Rectal smooth muscle tissue (tissue), 1 donor: ENCODE measurements at regions not wholly inside any gene's neighbourhood (a gene's known extent, or its start where the extent isn't known, plus 50 kb on each side); places are given as distances from the start of the nearest gene placed in this dataset.
A peak's percentile ranks its signal among the peaks of the same experiment; 100 is the strongest.

Source experiments
- H3K27ac ChIP-seq: one replicate; pipeline ENCODE4 v1.7.0; 2013; ENCODE audit warnings: low read depth, low read length, inconsistent platforms
- H3K27me3 ChIP-seq: one replicate; pipeline ENCODE4 v1.7.0; 2013; ENCODE audit warnings: low read length; ENCODE audit not compliant: control insufficient read depth, insufficient read depth
- H3K36me3 ChIP-seq: one replicate; pipeline ENCODE4 v1.7.0; 2013; ENCODE audit warnings: low read length; ENCODE audit not compliant: control insufficient read depth, insufficient read depth
- H3K4me1 ChIP-seq: one replicate; pipeline ENCODE4 v1.7.0; 2013; ENCODE audit warnings: low read length; ENCODE audit not compliant: control insufficient read depth, insufficient read depth
- H3K4me3 ChIP-seq: one replicate; pipeline ENCODE4 v1.7.0; 2013; ENCODE audit warnings: low read length
- H3K9ac ChIP-seq: one replicate; pipeline ENCODE4 v1.7.0; 2013; ENCODE audit warnings: low read length

- Histone ChIP-seq H3K4me3 (no peak overlapping the region), H3K4me1 (no peaks in the 10 kb centered on the region), H3K27me3 (no peaks in the 10 kb centered on the region), H3K36me3 (no peaks in the 10 kb centered on the region), H3K9ac (no peak overlapping the region), H3K27ac (no peak overlapping the region)
These were observed 137.3 kb upstream of the FRMD4A start for GRCh38 chr10:14468023-14468441.

GRCh38 chr10:14466257-14466656 lies 135.5 kb upstream of the FRMD4A start:
- Histone ChIP-seq H3K36me3 (no peaks in the 10 kb centered on the region), H3K4me3 (no peak overlapping the region), H3K27ac (no peak overlapping the region), H3K4me1 (no peaks in the 10 kb centered on the region), H3K9ac (no peak overlapping the region), H3K27me3 (no peaks in the 10 kb centered on the region)

- no peaks in the 10 kb centered on the region for H3K27me3 ChIP-seq
- no peak overlapping the region for H3K4me3 ChIP-seq
- no peaks in the 10 kb centered on the region for H3K4me1 ChIP-seq
- no peak overlapping the region for H3K27ac ChIP-seq
- H3K36me3 ChIP-seq, result no peaks in the 10 kb centered on the region
- H3K9ac ChIP-seq, result no peak overlapping the region
These were observed 129.7 kb upstream of the FRMD4A start for GRCh38 chr10:14460447-14460846.

DNA sequence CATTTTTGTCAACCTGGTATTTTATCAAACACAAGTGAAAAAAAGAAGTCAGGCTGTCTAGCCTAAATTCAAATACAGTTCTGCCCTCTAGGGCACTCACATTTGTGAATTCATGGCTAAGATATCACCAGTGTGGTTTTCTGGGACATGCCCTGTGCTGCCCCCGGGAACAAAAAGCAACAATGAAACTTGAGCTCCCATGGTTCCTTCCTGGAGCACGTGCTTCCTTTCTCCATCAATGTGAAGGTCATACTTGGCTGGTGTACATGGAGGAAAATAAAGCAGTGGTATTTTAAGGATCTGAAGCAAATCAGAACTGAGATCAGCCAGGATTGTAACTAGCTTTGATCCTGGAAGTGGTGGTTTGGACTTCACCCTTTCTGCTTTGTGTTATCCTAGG lies 128.9 kb upstream of the FRMD4A start:
- no peak overlapping the region for H3K9ac ChIP-seq
- H3K4me3 ChIP-seq, result no peak overlapping the region
- H3K27ac ChIP-seq, result no peak overlapping the region
- H3K36me3 ChIP-seq, result no peaks in the 10 kb centered on the region
- no peaks in the 10 kb centered on the region for H3K27me3 ChIP-seq
- H3K4me1 ChIP-seq, result no peaks in the 10 kb centered on the region

- H3K9ac ChIP-seq, result no peak overlapping the region
- H3K27ac ChIP-seq, result no peak overlapping the region
- no peak overlapping the region for H3K4me3 ChIP-seq
These were observed 126.1 kb upstream of the FRMD4A start for GRCh38 chr10:14456870-14457266.

GRCh38 chr10:14456218-14456869 lies 125.6 kb upstream of the FRMD4A start:
- Histone ChIP-seq H3K36me3 (no peaks in the 10 kb centered on the region), H3K4me3 (no peak overlapping the region), H3K9ac (no peak overlapping the region), H3K27me3 (no peaks in the 10 kb centered on the region), H3K4me1 (no peaks in the 10 kb centered on the region), H3K27ac (no peak overlapping the region)

More at GRCh38 chr10:14456870-14457266, 126.1 kb upstream of the FRMD4A start:
- H3K4me1 ChIP-seq, result no peaks in the 10 kb centered on the region
- no peaks in the 10 kb centered on the region for H3K27me3 ChIP-seq
- no peaks in the 10 kb centered on the region for H3K36me3 ChIP-seq

DNA sequence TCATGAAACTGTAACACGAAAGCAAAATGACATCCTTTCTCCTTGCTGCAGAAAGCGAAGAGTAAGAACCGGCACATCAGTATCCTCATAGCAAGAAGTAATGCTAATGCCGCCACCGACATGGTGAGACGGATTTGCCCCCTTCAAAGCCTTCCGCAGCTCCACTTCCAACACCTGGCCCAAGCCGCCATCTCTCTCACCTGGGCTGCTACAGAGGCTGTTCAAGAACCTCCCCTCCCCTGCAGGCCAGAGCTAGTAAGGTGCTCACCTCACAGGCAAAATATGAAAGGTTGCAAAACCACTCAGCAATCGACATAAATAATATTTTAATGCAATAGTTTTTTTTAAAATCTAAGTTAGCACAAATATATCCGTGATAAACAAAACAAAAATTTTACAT lies 123.9 kb upstream of the FRMD4A start:
- peaks cover 6% of the 10 kb centered on the region for H3K4me1 ChIP-seq
- no peaks in the 10 kb centered on the region for H3K36me3 ChIP-seq
- no peaks in the 10 kb centered on the region for H3K27me3 ChIP-seq
- no peak overlapping the region for H3K9ac ChIP-seq
- no peak overlapping the region for H3K4me3 ChIP-seq
- no peak overlapping the region for H3K27ac ChIP-seq

GRCh38 chr10:14454206-14454605 lies 123.5 kb upstream of the FRMD4A start:
- Histone ChIP-seq H3K27ac (no peak overlapping the region), H3K4me1 (peaks cover 6% of the 10 kb centered on the region), H3K36me3 (no peaks in the 10 kb centered on the region), H3K4me3 (no peak overlapping the region), H3K9ac (no peak overlapping the region), H3K27me3 (no peaks in the 10 kb centered on the region)

GRCh38 chr10:14453593-14453992 lies 122.9 kb upstream of the FRMD4A start:
- H3K36me3 ChIP-seq, result no peaks in the 10 kb centered on the region
- peaks cover 7% of the 10 kb centered on the region for H3K4me1 ChIP-seq
- H3K27ac ChIP-seq, result no peak overlapping the region
- H3K27me3 ChIP-seq, result no peaks in the 10 kb centered on the region
- H3K4me3 ChIP-seq, result no peak overlapping the region
- no peak overlapping the region for H3K9ac ChIP-seq

- Histone ChIP-seq H3K4me3 (no peak overlapping the region), H3K9ac (no peak overlapping the region), H3K36me3 (no peaks in the 10 kb centered on the region), H3K27me3 (no peaks in the 10 kb centered on the region), H3K27ac (no peak overlapping the region), H3K4me1 (peaks cover 10% of the 10 kb centered on the region)
These were observed 120.6 kb upstream of the FRMD4A start for GRCh38 chr10:14451341-14451740.

- Histone ChIP-seq H3K36me3 (no peaks in the 10 kb centered on the region), H3K27ac (peak overlapping the region; percentile 55), H3K27me3 (no peaks in the 10 kb centered on the region), H3K4me3 (no peak overlapping the region), H3K4me1 (peaks cover 10% of the 10 kb centered on the region), H3K9ac (no peak overlapping the region)
These were observed 119.3 kb upstream of the FRMD4A start for GRCh38 chr10:14450041-14450491.

DNA sequence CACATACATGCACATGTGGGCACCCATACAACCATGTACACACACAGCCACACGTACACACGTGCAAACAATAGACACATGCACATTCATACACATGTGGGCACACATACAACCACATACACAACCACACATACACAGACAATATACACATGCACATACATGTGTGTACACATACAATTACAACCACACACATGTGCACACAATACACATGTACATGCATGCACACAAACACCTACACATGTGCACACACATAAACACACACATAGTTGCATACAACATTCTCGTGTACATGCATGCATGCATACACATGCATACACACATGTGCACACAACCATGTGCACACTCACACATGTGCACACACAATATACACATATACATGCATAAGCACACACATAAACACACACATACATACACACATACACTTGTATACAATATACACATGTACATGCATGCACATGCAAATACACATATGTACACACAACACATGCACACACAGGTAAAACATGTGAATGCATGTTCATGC lies 118.6 kb upstream of the FRMD4A start:
- Histone ChIP-seq H3K4me3 (no peak overlapping the region), H3K4me1 (peaks cover 10% of the 10 kb centered on the region), H3K27ac (no peak overlapping the region), H3K36me3 (no peaks in the 10 kb centered on the region), H3K9ac (no peak overlapping the region), H3K27me3 (no peaks in the 10 kb centered on the region)
